ENCODE measurements at regions not wholly inside any gene's neighbourhood (a gene's known extent, or its start where the extent isn't known, plus 50 kb on each side); places are given as distances from the start of the nearest gene placed in this dataset.

- TF ChIP-seq CTCF (conservative IDR thresholded peaks at IDR 0.05; ENCODE audit: low read depth, low read length) (no peak), EZH2 (IDR thresholded peaks at IDR 0.05; ENCODE audit: borderline replicate concordance, low read depth, low read length, poor library complexity, severe bottlenecking) (no peak)
Observed at GRCh38 chr10:29791773-29792172, 157.0 kb upstream of the SVIL start.

All from A673 (cell line).